ENCODE measurements at regions not wholly inside any gene's neighbourhood (a gene's known extent, or its start where the extent isn't known, plus 50 kb on each side); places are given as distances from the start of the nearest gene placed in this dataset.

DNA sequence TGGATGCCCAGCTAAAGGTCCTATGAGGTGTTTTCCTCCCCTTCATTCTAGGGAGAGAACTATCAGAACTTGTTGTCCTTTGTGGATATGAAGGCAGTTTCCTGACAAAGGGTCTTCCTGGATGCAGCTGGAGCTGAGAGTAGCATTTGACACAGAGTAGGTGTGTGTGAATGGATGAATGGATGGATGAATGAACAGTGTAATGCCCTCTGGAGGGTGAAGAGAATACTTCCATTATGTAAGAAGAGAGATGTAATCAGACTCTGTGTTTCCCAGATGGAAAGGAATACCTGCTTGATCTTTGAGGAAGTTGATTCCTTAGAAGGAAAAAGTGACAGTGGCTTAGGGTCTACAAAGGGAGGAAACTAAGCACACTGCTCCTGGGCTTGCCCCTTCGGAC is 55.4 kb upstream of the AADAT start:
- no peak for TF ChIP-seq POLR2A (IDR thresholded peaks at IDR 0.05)
- TF ChIP-seq, protein P1, sequence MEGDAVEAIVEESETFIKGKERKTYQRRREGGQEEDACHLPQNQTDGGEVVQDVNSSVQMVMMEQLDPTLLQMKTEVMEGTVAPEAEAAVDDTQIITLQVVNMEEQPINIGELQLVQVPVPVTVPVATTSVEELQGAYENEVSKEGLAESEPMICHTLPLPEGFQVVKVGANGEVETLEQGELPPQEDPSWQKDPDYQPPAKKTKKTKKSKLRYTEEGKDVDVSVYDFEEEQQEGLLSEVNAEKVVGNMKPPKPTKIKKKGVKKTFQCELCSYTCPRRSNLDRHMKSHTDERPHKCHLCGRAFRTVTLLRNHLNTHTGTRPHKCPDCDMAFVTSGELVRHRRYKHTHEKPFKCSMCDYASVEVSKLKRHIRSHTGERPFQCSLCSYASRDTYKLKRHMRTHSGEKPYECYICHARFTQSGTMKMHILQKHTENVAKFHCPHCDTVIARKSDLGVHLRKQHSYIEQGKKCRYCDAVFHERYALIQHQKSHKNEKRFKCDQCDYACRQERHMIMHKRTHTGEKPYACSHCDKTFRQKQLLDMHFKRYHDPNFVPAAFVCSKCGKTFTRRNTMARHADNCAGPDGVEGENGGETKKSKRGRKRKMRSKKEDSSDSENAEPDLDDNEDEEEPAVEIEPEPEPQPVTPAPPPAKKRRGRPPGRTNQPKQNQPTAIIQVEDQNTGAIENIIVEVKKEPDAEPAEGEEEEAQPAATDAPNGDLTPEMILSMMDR (IDR thresholded peaks at IDR 0.05 in 4 of 5, conservative IDR thresholded peaks at IDR 0.05 in 1 of 5): no peak

Data from gastrocnemius medialis (tissue), 4 donors.